ENCODE measurements at regions not wholly inside any gene's neighbourhood (a gene's known extent, or its start where the extent isn't known, plus 50 kb on each side); places are given as distances from the start of the nearest gene placed in this dataset.
"Not testable (repeated sequence)": the region's sequence is repeated elsewhere in the genome, so short reads cannot be mapped to it uniquely, and the experiment has no call there.

DNA sequence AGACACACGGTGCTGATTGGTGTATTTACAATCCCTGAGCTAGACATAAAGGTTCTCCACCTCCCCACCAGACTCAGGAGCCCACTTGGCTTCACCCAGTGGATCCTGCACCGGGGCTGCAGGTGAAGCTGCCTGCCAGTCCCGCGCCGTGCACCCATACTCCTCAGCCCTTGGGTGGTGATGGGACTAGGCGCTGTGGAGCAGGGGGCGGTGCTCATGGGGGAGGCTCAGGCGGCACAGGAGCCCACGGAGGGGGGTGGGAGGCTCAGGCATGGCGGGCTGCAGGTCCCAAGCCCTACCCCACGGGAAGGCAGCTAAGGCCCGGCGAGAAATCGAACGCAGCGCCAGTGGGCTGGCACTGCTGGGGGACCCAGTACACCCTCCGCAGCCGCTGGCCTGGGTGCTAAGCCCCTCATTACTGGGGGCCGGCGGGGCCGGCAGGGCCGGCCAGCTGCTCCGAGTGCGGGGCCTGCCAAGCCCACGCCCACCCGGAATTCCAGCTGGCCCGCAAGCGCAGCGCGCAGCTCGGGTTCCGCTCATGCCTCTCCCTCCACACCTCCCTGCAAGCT, 1447.2 kb downstream of the RAPGEF2 start:
- not testable (repeated sequence) for DNase-seq (ENCODE audit: low read depth in 4 of 4, low spot score in 3 of 4)

DNA sequence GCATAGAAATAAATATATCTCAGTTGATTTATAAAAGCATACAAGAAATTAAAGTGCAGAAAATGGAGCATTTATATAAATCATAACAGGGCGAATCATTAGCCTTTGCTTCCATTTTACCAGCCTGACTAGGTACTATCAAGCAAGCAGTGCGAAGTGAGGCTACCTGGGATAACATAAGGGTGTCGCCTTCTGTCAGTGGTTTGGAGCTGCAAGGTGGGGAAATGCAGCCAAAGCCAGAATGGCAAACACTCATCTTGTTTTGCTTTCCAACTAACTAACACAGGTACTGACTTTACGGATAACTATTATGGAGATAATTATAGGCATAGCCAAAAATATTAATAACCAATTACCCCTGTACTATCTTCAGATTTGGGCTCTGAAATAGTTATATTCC, 1459.8 kb downstream of the RAPGEF2 start:
- no peak for DNase-seq (ENCODE audit: low read depth in 4 of 4, low spot score in 3 of 4)

DNA sequence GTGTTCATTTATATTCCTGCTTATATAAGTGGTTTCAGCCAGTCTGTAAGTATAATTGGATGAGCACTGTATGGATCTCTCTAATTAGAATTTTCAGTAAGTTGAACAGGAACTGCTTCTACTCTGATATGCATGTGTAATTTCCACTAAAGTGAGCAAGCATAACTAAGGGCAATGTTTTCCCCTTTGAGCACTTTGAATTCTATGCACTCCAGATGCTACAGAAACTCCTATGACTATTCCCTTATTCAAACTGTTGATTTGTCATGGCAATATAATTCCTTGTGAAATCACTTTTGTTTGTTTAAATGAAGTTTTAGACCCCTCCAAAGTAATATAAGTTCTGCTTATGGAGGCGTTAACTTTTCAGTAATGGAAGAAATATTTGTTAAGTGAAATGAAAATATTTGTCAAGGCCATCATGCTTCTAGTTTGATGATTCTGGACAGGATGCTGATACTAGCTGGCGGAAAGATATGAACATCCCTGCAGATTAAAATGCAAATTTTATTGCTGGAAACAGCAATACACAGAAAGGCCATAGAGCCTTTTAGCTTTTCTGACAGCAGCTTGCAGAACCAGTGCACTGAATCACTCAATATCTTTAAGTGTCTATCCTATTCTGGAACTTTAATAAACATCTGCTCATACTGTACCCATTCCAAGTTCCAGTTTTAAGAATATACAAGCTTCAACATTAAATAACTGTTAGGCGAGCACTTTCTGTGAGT, 1460.8 kb downstream of the RAPGEF2 start:
- no peak for DNase-seq (ENCODE audit: low read depth in 4 of 4, low spot score in 3 of 4)

DNA sequence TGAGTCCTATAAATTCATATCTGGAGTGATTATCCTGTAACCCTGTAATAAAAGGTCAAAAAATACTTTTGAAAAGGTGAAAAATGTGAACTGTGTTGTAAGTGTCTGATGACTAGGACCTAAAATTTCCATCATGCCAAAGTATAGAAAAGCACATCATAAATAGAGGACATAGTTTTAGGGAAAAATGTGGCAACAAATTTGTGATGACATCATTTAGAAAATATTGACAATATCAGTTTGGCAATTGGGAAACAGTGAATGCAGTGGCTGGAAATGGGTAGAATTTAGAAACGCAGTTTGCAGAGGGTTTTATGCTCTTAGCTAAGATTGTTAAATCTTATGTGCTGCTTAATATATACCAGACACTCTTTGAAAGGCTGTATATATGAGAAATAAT, 1464.8 kb downstream of the RAPGEF2 start:
- DNase-seq (ENCODE audit: low read depth in 4 of 4, low spot score in 3 of 4) = no peak

DNA sequence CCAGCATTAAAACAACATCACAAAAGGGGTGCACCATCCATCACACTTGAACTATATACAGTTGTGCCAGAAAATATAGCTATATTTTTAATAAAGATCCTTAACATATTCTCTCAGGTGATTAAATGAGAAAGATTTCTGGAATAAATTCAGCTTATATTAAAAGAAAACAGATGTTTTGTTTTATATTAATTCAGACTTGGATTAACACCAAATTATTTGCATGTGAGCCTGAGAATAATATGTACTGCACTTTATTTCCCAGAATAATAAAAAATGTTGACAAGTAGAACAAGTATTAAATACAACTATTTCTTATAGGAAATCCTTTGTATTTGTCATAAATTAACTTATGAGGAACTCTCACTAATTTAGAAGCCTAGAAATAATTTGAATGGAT, 1467.4 kb downstream of the RAPGEF2 start:
- DNase-seq (ENCODE audit: low read depth in 4 of 4, low spot score in 3 of 4) = no peak

DNA sequence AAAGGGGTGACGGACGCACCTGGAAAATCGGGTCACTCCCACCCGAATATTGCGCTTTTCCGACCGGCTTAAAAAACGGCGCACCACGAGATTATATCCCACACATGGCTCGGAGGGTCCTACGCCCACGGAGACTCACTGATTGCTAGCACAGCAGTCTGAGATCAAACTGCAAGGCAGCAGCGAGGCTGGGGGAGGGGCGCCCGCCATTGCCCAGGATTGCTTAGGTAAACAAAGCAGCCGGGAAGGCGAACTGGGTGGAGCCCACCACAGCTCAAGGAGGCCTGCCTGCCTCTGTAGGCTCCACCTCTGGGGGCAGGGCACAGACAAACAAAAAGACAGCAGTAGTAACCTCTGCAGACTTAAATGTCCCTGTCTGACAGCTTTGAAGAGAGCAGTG, 1471.4 kb downstream of the RAPGEF2 start:
- DNase-seq (ENCODE audit: low read depth in 4 of 4, low spot score in 3 of 4) = not testable (repeated sequence)

DNA sequence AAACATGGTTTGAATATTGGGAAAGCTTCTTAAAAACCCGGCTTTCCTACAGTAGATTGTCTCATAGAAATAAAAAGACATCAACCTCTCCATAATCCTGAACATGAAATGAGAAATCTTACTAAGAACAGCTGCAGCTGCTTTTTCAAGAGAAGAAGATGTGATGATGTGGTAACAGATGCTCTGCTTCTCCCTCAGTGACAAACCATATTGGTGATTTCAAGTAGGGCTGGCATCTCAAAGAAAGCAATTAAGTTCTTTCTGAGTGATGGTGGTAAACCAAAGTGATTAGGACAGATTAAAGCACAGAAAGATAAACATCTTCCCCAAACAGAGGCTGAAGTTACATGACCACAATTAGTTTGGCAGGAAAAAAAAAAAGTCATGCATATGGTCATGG, 1477.7 kb downstream of the RAPGEF2 start:
- no peak for DNase-seq (ENCODE audit: low read depth in 4 of 4, low spot score in 3 of 4)

DNA sequence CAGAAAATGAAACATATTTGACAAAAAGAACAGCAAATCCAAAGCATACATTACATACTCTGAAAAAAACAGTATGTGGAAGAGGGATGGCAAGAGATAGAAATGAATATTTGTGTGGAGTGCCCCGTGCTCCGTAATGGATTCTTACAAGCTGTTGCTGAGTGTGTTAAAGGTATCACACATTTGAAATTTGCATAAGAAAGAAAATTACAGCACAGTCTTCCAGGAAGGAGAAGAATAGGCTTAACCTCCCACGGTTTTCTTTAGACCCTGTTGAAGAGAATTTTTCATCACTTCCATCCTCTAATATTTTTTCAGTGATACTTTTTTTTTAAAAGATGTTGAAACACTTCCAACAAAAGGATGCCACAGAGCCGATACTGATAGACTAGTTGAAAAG, 1489.4 kb downstream of the RAPGEF2 start:
- no peak for DNase-seq (ENCODE audit: low read depth in 4 of 4, low spot score in 3 of 4)

DNA sequence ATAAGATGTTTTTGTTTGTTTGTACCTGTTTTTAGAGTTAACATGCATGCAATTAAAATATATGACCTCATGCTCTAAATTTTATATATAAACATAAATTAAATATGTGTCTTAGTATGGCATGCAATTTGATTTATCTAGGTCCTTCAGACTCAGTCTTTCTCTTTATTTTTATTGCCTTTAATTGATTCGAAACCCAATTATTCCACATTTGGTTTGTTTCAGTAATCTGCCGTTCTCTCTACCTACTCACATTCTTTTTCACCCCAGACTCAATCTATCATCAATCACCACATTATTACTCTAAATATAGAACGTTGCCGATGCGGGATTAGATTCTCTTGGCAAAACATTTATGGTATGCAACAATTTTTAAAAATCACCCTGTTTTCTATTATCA, 1492.8 kb downstream of the RAPGEF2 start:
- DNase-seq (ENCODE audit: low read depth in 4 of 4, low spot score in 3 of 4) = no peak

DNA sequence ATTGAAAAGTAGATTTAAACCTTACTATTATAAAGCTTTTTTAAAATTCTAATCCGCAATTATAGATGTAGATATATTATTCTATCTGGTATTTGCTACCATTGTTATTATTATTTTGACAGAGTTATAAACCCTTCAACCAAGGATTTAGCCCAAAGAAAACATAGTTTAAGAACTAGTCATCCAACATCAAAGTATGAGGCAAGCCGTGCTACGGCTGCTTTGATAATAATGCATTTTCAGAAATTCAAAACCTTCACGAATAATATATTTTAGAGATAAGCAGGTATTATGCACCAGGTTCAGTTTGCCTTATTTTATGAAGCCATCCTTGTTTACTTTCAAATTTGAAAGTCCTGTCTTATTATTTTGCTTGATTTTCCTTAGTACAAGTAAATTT, 1501.7 kb downstream of the RAPGEF2 start:
- DNase-seq (ENCODE audit: low read depth in 4 of 4, low spot score in 3 of 4) = no peak

DNA sequence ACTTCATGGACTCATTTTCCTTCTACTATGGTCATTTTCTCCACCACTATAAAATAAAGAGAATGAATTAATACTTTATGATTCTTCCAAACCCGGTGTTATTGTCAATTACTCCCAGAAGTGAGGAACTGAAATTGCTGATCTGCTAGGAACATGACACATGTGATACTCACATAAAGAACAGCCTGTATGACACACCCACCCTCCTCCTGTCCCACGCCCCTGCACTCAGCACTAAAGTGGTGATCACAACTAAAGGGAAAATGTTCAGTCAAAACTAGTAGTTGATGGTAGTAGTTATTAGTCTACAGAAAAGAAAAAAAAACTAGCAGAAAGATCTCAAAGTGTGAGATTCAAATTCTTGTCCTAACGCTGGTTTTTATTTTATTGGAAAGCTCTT, 1508.3 kb downstream of the RAPGEF2 start:
- no peak for DNase-seq (ENCODE audit: low read depth in 4 of 4, low spot score in 3 of 4)

DNA sequence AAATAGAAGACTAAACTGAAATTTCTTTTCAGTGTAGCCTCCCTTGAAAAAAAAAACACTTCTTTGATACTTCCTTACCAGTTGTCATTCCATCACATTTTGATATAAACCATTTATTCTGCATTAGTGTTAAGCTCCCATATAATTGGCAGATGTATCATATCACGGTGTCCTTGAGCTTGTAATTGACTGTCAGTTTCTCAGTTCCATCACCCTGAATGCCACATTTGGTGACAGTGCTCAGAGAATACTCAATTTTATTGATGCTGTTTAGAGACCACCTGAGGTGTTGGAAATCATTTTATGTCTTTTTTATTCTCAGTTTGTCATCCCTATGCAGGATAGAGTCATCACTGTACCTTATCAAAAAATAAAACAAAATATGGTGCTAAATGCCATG, 1528.2 kb downstream of the RAPGEF2 start:
- DNase-seq (ENCODE audit: low read depth in 4 of 4, low spot score in 3 of 4) = no peak

DNA sequence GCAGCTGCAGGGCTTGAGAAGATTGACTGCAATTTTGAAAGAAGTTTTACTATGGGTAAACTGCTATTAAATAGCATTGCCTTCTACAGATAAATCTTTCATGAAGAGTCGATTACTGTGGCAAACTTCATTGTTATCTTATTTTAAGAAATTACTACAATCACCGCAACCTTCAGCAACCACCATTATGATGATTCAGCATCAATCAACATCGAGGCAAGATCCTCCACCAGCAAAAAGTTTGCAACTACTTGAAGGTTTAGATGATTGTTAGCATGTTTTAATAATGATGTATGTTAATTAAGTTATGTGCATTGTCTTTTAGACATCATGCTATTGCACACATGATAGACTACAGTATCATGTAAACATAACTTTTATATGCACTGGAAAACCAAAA, 1511.0 kb downstream of the FSTL5 start:
- no peak for DNase-seq (ENCODE audit: low read depth in 4 of 4, low spot score in 3 of 4)

DNA sequence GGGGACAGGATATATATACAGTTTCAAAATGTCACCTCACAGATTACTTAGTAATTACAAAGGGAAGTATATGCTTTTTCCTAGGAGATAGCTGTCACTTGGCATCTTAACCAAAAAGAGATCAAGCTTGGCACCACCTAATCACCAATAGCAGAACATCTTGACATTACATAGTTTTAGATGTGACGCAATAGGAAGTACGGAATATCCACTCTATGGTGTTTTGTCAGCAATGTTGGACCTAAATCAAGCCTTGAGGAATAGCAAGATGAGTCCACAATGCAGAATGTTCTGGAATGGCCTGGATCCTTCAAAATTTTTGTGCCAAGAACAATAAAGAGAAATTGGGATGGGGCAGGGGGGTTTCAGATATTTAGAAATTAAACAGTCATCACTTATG, 1488.2 kb downstream of the FSTL5 start:
- DNase-seq (ENCODE audit: low read depth in 4 of 4, low spot score in 3 of 4) = no peak

DNA sequence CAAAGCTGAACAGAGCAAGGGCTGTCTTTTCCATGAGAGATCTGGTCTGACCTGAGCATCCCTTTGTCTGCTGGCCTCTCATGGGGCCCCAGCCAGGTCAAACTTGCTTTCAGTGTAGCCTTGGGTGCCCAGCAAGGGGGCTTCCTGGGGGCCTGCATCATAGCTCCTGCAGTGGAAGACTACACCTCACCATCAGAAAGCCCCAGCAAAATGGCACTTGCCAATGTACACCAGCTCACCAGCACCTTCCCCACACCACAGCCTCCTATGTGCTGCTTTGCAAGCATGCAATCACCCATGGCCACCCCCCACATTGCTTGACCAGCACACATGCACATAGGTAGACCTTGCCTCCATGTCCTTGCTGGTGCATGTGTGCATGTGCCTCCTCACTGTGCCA, 1478.1 kb downstream of the FSTL5 start:
- DNase-seq (ENCODE audit: low read depth in 4 of 4, low spot score in 3 of 4) = no peak

DNA sequence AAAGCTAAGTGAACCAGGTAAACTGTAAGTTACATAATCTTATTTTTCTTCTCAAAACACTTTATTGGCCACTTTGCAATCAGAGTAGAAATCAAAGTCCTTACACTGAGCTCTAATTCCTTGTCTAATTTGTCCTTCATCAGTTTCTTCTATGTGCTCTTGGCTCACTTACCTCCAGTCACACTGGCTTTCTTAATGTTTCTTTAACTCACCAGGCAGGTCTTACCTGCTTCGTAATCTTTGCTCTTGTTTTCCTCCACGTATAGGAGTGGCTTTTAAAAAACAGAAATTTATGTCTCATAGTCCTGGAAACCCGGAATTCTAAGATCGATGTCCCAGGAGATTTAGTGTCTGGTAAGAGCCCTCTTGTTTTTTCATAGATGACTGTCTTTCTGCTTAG, 1462.1 kb downstream of the FSTL5 start:
- DNase-seq (ENCODE audit: low read depth in 4 of 4, low spot score in 3 of 4) = no peak

DNA sequence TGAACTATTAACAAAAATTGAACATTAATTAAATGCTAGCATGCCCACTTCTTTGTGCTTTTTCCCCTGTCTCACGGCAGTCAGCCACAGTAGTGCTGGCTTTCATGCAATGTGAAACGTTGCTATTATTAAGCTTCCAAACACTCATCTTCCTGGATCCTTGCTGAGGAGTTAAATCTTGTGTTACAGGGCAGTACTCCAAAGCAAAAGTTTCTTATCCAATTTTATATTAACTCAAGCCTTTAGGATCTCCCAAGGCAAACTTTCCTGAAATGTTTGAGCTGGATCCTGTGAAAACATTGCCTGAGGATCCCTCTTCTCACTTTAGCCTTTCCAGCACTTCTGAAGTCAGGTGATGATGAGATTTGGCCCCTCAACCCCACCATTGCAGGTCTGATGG, 1454.8 kb downstream of the FSTL5 start:
- DNase-seq (ENCODE audit: low read depth in 4 of 4, low spot score in 3 of 4) = no peak

DNA sequence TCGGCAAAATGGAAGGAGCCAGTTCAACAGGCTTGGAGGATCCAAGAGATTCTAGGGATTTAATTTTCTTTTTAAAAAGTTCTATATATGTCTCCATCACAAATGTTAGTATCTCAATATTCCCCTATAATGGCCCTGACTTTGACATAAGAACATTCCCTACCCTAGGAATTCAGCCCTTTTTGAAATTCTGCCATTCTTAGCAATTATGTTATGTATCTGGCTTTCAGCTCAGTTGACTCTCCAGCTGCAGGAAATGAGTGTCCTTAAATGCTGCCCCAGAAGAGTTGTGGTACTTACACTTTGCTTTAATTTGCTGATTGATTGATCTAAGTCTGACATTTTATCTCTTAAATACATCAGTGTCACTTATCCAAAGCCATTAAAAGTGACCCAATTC, 1454.3 kb downstream of the FSTL5 start:
- no peak for DNase-seq (ENCODE audit: low read depth in 4 of 4, low spot score in 3 of 4)

DNA sequence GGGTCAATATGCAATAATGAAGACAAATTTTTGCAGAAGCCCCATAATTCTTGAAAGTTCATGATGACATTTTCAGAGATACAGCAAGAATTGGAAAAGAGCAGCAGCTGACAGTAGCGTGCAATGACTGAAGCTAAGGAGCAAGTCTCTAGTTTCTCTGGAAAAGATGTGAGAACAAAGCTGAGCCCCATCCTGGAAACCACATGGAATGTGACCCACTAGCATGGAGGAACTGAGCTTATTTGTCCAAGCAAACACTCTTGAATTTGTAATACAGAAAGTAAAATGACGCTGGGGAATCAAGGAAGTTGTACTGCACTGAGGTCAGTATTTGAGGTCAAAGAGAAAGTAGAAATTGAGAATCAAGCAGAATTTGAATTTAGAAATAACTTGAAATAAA, 1447.2 kb downstream of the FSTL5 start:
- DNase-seq (ENCODE audit: low read depth in 4 of 4, low spot score in 3 of 4) = no peak

DNA sequence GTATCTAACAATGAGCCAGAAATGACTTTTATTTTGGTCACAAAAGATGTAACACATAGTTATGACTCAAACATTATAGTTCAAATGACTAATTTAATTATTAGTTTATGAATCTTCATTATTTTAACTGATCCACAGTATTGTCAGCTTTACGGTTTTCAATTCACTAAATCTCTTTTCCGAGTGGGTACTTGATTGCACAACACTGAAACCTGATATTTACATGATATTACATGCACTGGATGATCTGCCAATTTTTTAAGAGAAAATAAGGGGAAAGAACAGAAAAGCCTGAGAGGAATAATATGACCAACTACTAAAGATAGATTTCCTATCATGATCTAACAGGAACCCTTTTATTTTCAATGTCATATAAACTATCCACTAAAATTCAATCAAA, 1446.0 kb downstream of the FSTL5 start:
- DNase-seq (ENCODE audit: low read depth in 4 of 4, low spot score in 3 of 4) = no peak

DNA sequence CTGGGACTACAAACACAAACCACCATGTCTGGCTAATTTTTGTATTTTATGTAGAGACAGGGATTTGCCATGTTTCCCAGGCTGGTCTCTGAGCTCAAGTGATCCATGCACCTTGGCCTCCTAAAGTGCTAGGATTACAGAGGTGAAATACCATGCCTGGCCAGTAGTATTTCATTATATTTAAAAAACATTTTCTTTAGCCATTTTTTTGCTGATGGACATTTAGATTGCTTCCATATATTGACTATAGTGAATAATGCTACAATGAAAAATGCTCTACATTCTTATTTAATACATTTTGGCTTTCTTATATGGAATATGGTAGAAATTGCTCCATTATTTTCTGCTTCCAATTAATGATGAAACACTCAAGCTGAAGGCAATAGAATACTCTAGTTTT, 1439.7 kb downstream of the FSTL5 start:
- no peak for DNase-seq (ENCODE audit: low read depth in 4 of 4, low spot score in 3 of 4)

DNA sequence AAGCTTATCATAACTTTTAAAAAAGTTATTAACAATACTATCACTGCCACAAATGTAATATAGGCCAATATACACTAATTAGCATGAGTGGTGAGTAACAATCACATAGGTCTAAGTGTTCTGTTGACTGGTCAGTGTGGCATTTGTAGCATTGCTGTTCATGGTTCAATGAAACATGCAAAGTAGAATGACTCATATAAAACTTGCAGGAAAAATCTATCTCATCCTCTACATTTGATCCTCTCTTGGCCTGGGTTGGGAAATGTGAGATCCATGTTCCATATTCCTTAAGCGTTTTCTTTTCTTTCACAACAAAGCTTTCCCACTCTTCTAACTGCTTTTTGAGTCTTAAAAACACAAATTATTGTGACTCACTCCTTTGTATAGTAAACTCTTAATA, 1418.7 kb downstream of the FSTL5 start:
- no peak for DNase-seq (ENCODE audit: low read depth in 4 of 4, low spot score in 3 of 4)

DNA sequence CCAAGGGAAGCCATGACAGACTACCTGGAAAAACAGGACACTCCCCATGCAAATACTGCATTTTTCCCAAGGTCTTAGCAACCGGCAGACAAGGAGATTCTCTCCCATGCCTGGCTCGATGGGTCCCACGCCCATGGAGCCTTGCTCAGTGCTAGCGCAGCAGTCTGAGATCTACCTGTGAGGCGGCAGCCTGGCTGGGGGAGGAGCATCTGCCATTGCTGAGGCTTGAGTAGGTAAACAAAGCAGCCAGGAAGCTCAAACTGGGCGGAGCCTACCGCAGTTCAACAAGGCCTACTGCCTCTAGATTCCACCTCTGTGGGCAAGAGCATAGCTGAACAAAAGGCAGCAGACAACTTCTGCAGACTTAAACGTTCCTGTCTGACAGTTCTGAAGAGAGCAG, 1417.2 kb downstream of the FSTL5 start:
- not testable (repeated sequence) for DNase-seq (ENCODE audit: low read depth in 4 of 4, low spot score in 3 of 4)

All from left renal pelvis (tissue), 4 donors.